Hypothalamus (tissue), 51 donors: ENCODE measurements at regions not wholly inside any gene's neighbourhood (a gene's known extent, or its start where the extent isn't known, plus 50 kb on each side); places are given as distances from the start of the nearest gene placed in this dataset.

Experiments used
- DNase-seq, 51 donors: peaks; one replicate each; lab custom pipeline; 2025; lab: John Stamatoyannopoulos, UW

- DNase-seq = no peak
Measured at GRCh38 chr18:11246495-11247300, 97.3 kb upstream of the PIEZO2 start.

DNA sequence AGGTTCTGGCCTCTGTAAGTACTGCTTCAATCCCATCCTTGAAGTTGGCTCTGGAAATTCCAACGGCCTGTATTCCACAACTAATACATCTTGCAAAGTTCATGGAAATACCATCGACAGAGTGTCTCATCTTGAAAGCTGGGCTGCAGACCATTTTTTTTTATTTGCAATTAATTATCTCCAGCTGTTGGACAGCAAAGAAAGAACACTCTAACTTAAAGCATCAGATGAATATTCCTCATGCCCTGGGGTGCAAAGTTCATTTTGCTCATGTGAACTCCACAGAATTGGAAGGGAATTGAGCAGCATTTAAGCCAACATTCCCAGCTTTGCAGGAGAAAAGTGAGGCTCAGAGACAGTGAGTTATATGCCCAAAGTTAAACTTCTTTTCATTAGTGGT, 96.5 kb upstream of the PIEZO2 start:
- no peak for DNase-seq

DNA sequence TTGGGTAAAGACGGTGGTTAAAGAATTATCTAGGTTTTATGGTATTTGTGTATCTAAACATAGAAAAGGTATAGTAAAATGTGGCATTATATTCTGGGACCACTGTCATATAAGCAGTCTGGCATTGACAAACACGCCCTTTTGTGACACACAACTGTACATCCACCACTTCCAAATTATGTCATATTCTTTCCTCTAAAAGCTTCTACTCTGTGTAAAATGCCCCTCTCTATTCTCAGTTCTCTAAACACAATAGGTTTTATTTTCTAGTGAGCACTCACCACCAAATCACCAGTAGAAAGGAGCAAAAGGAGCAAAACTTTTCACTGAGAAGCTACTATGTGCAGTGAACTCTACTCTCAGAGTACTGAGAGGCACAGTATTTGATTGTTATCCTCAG, 88.1 kb upstream of the PIEZO2 start:
- DNase-seq = no peak

- no peak for DNase-seq
Measured at GRCh38 chr18:11237066-11237465, 87.7 kb upstream of the PIEZO2 start.

- no peak for DNase-seq
Measured at GRCh38 chr18:11224153-11224552, 74.8 kb upstream of the PIEZO2 start.

DNA sequence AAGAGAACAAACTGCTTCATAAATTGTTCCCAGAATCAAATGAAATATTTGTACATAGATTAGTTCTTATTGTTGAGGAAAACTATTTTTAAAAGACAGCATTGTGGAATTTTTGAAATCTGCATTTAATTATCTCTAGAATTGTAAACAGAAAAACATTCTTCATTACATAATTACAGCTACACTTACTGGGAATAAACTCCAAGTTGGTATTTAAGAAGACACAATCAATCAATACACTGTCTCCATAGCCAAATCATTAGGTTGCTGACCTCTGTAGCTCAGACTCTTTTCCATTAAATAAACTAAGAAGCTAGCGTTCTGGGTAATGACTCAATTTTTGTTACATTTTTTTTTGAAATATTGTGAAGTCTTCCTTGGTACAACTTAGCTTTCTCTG, 70.2 kb upstream of the PIEZO2 start:
- DNase-seq = no peak

DNA sequence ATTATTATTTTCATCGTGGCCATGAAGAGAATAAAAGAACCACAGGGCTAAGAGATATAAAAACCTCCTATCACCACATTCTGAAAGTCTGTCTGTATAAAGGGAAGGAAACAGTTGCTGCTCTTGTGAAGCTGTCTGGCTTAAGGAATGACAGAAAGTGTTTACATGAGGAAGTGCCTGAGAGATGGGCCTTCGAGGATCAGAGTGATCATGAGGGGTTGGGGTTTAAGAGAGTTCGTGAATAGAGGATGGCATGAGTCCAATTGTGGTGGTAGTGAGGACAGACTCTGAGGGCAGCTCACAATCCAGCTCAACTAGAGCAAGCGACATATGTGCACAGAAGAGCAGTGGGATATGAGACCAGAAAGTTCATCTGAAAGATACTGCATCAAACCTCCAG, 65.8 kb upstream of the PIEZO2 start:
- DNase-seq = no peak

GRCh38 chr18:11204020-11204419, 54.7 kb upstream of the PIEZO2 start:
- no peak for DNase-seq

GRCh38 chr18:11199477-11199876, 50.1 kb upstream of the PIEZO2 start:
- DNase-seq = no peak
